Neutrophil (primary cell): ENCODE measurements at regions not wholly inside any gene's neighbourhood (a gene's known extent, or its start where the extent isn't known, plus 50 kb on each side); places are given as distances from the start of the nearest gene placed in this dataset.

Experiments
- H3K27ac ChIP-seq: fragments of 200-600 bp; sonication (generic); 2 replicates; pipeline ENCODE4 v1.5.1; 2016; ENCODE audit warnings: mild to moderate bottlenecking, moderate library complexity
- H3K27me3 ChIP-seq: fragments of 200-600 bp; sonication (generic); 2 replicates; pipeline ENCODE4 v1.6.0; 2016; ENCODE audit warnings: mild to moderate bottlenecking
- H3K36me3 ChIP-seq: fragments of 200-600 bp; sonication (generic); 2 replicates; pipeline ENCODE4 v1.5.1; 2017
- H3K4me1 ChIP-seq, 2 experiments: fragments of 200-600 bp in 1 of 2; sonication (generic) in 1 of 2; 1 replicate in 1 of 2; 2 replicates in 1 of 2; pipeline versions ENCODE4 v1.5.1 to v1.6.1; 2013 to 2016; ENCODE audit warnings: low read depth in 1 of 2, low read length in 1 of 2, mild to moderate bottlenecking in 1 of 2, moderate library complexity in 1 of 2; ENCODE audit not compliant: control insufficient read depth in 1 of 2, insufficient read depth in 1 of 2
- H3K4me3 ChIP-seq, 2 experiments: fragments of 200-600 bp in 1 of 2; sonication (generic) in 1 of 2; 1 replicate in 1 of 2; 2 replicates in 1 of 2; pipeline ENCODE4 v1.5.1; 2013 to 2016; ENCODE audit warnings: low read depth in 1 of 2, low read length in 1 of 2, mild to moderate bottlenecking in 1 of 2, moderate library complexity in 1 of 2
- H3K9me3 ChIP-seq: fragments of 200-600 bp; sonication (generic); 2 replicates; pipeline ENCODE4 v1.5.1; 2016
- TF ChIP-seq, protein P1 (sequence below): fragments of 200-600 bp; sonication (generic); IDR thresholded peaks from 2 replicates; pipeline ENCODE4 v1.5.1; 2016; ENCODE audit warnings: antibody characterized with exemption

DNA sequence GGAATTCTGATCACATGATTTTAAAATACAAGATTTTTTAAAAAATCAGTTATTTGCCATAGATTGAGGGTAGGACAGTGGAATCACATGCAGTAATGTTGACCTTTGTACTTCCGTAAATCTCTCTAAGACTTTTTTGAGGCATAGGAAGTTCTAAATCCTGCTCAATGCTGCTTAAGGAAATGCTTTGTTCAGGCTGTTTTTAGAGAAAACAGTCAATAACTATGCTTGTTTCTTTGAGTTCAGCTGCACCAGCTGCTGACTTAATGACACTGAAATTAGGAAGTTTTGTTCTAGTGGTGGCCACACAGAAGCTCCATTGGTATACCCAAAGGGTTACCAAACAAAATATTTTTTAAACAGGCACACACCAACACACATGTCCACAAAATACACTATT lies 60.9 kb downstream of the KLF12 start:
- no peaks in the 10 kb centered on the region for H3K4me1 ChIP-seq
- no peaks in the 10 kb centered on the region for H3K27me3 ChIP-seq
- H3K4me3 ChIP-seq = no peak overlapping the region
- H3K36me3 ChIP-seq = no peaks in the 10 kb centered on the region
- H3K27ac ChIP-seq = no peak overlapping the region
- TF ChIP-seq, protein P1, sequence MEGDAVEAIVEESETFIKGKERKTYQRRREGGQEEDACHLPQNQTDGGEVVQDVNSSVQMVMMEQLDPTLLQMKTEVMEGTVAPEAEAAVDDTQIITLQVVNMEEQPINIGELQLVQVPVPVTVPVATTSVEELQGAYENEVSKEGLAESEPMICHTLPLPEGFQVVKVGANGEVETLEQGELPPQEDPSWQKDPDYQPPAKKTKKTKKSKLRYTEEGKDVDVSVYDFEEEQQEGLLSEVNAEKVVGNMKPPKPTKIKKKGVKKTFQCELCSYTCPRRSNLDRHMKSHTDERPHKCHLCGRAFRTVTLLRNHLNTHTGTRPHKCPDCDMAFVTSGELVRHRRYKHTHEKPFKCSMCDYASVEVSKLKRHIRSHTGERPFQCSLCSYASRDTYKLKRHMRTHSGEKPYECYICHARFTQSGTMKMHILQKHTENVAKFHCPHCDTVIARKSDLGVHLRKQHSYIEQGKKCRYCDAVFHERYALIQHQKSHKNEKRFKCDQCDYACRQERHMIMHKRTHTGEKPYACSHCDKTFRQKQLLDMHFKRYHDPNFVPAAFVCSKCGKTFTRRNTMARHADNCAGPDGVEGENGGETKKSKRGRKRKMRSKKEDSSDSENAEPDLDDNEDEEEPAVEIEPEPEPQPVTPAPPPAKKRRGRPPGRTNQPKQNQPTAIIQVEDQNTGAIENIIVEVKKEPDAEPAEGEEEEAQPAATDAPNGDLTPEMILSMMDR = no peak
- no peaks in the 10 kb centered on the region for H3K9me3 ChIP-seq

DNA sequence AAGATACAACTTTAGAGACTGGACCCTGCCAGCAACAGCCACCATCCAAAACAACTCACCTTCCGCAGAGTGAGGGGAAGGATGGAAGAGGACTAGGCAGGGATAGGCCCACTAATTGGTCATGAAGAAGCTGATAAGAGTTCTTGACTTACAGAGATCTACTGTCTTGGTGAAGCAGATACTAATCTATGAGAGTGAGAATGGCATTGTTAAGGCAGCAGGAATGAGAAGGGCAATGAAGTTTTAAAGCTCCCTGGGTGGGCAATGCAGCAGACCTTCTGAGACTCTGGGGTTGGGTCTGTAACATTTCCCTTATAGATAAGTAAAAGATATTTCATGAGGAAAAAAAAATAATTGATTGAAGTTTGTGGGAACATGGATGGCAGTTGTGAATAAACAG lies 63.7 kb downstream of the KLF12 start:
- H3K36me3 ChIP-seq = no peaks in the 10 kb centered on the region
- TF ChIP-seq, protein P1 = no peak
- no peak overlapping the region for H3K4me3 ChIP-seq
- H3K27me3 ChIP-seq = no peaks in the 10 kb centered on the region
- H3K4me1 ChIP-seq = no peaks in the 10 kb centered on the region
- no peak overlapping the region for H3K27ac ChIP-seq
- no peaks in the 10 kb centered on the region for H3K9me3 ChIP-seq

DNA sequence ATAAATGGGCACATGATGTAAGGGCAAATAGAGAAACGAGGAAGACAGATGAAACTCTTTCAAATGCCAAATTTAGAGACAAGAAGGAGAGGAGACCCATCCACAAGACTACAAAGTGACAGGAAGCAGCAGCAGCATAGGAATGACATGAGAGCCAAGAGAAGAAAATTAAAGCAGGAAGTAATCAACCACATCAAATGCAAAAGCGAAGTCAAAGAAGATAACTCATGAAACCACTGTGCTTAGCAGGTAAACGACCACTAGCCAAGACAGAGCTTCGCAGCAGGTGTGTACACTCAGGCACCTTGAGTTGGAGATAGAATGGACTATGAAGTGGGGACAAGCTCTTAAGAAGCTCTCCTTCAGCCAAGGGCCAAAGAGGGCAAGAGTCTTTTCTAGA lies 64.1 kb downstream of the KLF12 start:
- no peaks in the 10 kb centered on the region for H3K27me3 ChIP-seq
- H3K9me3 ChIP-seq = no peaks in the 10 kb centered on the region
- no peaks in the 10 kb centered on the region for H3K4me1 ChIP-seq
- no peak overlapping the region for H3K27ac ChIP-seq
- TF ChIP-seq, protein P1 = no peak
- H3K4me3 ChIP-seq = no peak overlapping the region
- H3K36me3 ChIP-seq = no peaks in the 10 kb centered on the region

DNA sequence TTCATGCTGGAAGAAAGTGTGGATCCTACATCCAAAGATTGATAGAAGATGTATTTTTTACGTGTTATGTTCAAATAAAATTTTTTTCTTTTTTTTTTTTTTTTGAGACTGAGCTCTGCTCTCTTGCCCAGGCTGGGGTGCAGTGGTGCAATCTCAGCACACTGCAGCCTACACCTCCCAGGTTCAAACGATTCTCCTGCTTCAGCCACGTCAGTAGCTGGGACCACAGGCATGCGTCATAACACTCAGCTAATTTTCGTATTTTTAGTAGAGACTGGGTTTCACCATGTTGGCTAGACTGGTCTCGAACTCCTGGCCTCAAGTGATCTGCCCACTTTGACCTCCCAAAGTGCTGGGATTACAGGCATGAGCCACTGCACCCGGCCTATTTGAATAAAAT lies 65.7 kb downstream of the KLF12 start:
- Histone ChIP-seq H3K4me1 (no peaks in the 10 kb centered on the region), H3K9me3 (no peaks in the 10 kb centered on the region), H3K27me3 (no peaks in the 10 kb centered on the region), H3K4me3 (no peak overlapping the region), H3K36me3 (no peaks in the 10 kb centered on the region), H3K27ac (no peak overlapping the region)
- TF ChIP-seq, protein P1 = no peak

DNA sequence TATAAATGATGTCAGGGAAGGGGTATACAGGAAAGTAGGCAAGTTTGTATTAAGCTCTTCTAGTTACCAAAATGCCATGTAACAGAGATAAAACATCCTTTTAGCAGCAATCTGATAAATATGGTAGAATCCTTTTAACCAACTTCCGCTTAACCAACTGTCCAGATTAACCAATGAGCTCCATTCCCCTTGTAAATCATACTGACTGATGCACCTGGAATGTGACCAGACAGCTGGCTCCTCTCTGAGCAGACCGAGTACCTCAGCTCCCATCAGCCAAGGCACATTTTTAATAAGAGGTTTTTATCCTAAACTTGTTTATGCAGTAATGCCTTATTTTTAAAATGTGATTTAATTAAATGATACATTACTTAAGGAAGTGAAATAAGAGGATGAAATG lies 66.4 kb downstream of the KLF12 start:
- TF ChIP-seq, protein P1 = no peak
- Histone ChIP-seq H3K4me3 (no peak overlapping the region), H3K36me3 (no peaks in the 10 kb centered on the region), H3K4me1 (no peaks in the 10 kb centered on the region), H3K9me3 (no peaks in the 10 kb centered on the region), H3K27me3 (no peaks in the 10 kb centered on the region), H3K27ac (no peak overlapping the region)

DNA sequence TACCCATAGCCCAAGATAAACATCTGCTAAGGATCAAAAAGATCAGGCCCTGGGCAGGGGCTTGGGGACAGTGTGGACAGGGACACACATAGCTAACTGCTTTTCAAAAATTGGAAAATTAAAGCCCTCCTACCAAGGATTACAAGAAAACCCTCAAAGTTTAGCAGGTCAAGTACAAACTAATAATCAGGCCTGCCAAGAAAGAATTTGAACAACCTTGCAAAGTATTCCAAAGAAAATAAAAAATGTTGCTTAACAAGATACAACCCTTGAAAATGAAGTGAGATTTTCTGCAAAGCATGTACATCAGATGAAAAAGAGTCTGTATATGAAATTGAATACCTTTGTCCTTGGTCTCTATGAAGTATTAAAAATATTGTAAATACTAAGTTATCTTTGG lies 67.3 kb downstream of the KLF12 start:
- Histone ChIP-seq H3K27ac (no peak overlapping the region), H3K27me3 (no peaks in the 10 kb centered on the region), H3K4me1 (no peaks in the 10 kb centered on the region), H3K36me3 (no peaks in the 10 kb centered on the region), H3K9me3 (no peaks in the 10 kb centered on the region), H3K4me3 (no peak overlapping the region)
- TF ChIP-seq, protein P1 = no peak
